Stimulated activated CD4-positive, alpha-beta T cell treated with anti-CD3 and anti-CD28 coated beads, Interleukin-4, amount 100 ng/mL, for 48 hours (primary cell): ENCODE measurements at regions not wholly inside any gene's neighbourhood (a gene's known extent, or its start where the extent isn't known, plus 50 kb on each side); places are given as distances from the start of the nearest gene placed in this dataset.

Source experiments
- DNase-seq, 2 donors: peaks; one replicate each; pipeline ENCODE4 v3.0.0-alpha.2; 2020; ENCODE audit warnings: low read depth in 2 of 2

DNA sequence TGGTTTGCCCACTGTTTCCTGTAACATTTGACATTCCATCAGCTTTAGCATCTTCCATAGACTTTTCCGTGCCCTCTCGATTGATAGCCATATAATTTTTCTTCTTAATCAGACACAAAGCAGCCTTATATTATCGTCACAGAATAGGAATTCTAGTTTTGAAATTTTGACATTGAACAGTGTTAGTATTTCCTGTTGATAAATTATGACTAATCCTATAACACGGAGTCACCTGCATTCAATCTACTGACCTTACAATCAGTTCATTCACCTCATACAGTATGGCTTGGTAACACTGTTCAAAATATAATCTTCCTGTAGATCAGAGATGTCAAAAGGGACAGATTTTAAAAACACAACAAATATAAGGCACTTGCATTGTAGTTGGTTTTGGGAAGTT, 423.7 kb downstream of the C3orf38 start:
- no peak for DNase-seq

- no peak for DNase-seq
Observed at GRCh38 chr3:88574146-88574545, 424.4 kb downstream of the C3orf38 start.

GRCh38 chr3:88584451-88584850, 434.7 kb downstream of the C3orf38 start:
- DNase-seq: no peak

- no peak for DNase-seq
Observed at GRCh38 chr3:88586121-88586640, 436.4 kb downstream of the C3orf38 start.

DNA sequence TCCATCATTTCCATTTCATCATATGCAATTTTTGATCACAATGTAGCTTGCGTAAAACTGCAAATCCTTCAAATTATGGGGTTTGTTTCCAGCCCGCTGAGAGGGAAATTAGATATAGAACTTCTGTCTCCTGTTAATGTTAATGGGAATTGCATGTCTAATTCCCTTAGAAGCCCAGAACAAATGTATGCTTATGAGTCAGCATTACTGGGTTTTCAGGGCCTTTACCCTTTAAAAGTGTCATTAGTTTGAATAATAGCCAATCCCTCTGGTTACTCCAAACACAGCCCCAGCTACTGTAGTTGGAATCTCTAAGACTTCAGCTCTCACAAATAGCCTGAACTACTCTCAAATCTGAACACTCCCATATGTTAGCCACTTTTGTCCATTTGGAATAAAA, 439.4 kb downstream of the C3orf38 start:
- DNase-seq: no peak

GRCh38 chr3:88595026-88595425, 445.3 kb downstream of the C3orf38 start:
- DNase-seq: no peak

DNA sequence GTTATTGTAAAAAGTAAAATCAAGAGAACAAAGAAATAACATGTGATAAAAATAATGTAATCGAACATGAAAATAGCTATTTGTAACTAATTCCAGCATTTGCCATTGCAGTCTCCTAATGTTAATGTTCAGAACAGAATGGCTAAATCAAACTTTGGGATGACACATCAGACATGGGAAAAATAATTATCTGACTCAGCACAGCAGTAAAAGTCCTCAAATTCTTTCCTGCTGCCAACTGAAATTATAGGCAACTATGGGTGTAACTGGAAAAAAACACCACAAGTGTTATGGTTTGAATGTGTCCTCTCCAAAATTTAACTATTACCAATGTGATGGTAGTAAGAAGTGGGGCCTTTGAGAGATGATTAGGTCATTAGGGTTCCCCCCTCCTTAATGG, 446.7 kb downstream of the C3orf38 start:
- no peak for DNase-seq

- no peak for DNase-seq
Observed at GRCh38 chr3:88610820-88611219, 461.1 kb downstream of the C3orf38 start.

GRCh38 chr3:88611826-88612326, 462.1 kb downstream of the C3orf38 start:
- no peak for DNase-seq

DNA sequence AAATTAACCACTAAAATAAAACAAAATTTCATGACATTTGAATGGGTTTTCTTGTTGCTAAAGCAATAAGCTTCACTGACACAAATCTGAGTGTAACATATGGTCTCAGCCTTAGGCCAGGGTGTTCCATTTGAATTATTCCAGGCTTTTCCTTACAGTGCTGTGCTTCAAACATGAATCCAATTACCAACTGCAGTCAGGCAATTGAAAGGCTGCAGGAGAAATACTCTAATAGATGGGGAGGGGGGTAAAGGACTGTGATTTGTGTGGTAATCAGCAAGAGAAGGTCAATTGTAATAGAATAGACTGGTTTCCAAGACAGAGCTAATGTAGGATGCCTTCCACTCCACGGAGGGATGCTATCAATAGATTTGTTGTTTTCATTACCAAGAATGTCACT, 466.7 kb downstream of the C3orf38 start:
- DNase-seq: no peak

DNA sequence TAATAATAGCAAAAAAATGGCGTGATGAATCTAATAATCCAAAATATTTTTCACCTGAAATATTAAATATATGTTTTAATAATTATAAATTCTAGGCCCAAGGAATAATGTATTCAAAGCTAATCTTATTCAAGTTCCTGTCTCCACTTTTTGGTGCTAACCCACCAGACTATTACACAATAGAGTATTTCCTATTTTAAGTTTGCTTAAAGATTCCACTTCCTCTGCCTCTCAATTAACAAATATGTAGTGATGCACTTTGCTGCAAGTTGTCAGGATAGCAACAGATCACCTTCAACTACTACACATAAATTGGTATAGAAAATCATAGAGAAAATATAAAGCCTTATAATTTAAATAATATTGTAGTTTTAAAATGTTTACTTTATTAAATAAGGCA, 467.5 kb downstream of the C3orf38 start:
- no peak for DNase-seq

DNA sequence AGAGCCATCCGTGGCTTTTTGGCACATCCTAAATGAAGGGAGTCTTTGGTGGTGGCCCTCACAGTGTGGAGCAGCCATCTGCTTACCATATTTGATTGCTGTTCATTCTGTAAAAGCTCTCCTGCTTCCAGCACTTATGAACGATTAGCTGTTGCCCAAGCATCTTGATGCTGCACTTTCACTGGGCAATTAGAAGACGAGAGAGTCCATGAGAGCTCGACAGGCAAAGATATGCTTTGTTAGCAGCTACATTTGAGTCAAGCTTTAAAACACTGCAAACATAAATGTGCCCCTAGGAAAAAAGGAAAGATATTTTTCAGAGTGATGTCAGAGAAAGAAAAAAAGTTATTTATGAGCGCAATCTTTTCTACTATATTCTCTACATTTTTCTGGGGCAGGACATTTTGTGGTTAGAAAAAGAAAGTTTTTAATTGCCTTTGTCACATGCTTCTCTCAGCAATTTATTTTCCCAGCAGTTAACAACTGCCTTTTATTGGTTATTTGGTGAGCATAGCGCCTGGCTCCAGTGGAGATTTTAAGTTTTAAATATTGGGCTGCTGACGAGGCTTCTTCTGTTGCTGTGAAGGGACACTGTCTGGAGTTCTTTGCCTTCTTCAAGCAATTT, 468.4 kb downstream of the C3orf38 start:
- DNase-seq: no peak

DNA sequence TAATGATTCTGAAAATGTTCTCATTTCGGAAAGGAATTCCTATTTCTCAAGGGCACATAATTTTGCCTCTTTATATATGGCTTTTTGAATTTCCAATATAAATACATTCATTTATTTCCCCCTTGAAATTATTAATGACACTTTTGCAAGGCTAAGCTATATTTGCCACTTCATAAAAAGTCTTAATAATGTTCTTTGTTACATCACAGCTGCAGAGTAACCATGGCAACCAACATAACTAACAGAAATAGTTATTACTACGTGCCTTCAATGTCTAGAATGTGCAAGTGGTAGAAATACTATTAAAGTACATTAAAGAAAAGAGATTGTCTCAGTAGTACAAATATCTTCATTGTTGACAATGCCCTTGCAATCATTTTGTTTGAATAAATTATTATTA, 471.8 kb downstream of the C3orf38 start:
- no peak for DNase-seq

DNA sequence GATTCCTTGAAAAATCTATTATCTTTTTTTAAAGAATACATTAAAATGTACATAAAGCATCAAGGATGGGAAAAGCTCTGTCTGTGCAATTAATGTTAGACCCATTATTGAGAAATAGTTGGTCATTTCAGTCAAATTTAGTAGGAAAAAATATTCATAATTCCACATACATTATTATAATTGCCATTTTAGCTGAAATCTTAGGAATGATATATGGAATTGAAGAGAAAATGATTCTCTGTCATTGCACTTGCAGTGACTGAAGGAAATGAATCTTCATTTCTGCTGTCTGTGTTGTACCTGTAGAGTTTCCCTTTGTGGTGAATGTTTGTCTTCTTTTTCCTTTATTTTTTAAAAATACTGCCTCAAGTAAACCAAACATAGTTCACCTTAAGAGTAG, 473.9 kb downstream of the C3orf38 start:
- no peak for DNase-seq

DNA sequence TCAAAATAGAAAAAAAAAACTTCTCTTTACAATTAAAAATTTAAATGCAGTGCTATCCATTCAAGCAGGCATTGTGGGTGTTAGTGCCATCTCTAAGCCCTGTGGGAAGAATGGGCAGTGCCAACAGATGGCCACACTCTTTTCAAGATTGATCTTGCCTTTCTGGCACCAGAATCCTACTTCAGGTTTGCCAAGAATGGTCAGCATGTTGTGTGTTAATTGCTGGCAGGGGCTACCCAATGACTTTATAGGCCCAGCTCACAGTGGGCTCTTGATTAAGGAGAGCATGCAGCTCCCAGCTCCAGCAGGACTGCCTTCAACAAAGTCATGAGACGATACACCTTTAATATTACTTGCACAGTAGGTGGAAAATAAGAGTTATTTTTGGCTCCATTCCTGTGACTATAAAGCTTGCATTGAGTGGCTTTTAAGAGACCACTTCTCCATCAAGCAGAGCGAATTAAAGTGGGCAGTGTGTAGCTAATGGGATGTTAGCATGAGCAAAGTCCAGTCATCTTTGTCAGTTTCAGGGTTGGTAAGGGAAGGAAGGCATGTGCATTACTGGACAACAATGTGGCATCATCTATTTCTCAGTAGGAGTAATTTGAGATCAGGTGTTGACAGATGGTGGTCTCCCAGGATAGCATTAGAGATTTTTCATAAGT, 476.8 kb downstream of the C3orf38 start:
- no peak for DNase-seq

GRCh38 chr3:88628901-88629300, 478.5 kb upstream of the EPHA3 start:
- no peak for DNase-seq

DNA sequence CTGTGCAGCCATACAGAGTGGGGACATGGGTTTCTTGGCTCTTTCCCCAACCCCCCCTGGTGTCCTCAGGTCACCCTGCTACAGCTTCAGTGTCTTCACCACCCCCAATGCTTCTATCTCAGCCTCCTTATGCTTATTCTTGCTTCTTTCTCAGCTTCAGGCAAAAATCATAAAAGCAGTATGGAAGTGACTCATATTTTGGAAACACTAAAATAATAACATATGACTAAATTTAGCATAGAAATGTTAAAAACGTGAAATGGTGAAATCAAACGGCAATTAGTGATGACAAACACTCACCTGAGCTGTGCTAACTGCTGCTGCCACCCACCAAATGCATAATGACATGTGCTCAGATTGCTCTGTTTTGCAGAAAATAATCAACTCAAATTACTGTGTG, 475.2 kb upstream of the EPHA3 start:
- no peak for DNase-seq

- DNase-seq: no peak
Observed at GRCh38 chr3:88640581-88640980, 466.8 kb upstream of the EPHA3 start.

DNA sequence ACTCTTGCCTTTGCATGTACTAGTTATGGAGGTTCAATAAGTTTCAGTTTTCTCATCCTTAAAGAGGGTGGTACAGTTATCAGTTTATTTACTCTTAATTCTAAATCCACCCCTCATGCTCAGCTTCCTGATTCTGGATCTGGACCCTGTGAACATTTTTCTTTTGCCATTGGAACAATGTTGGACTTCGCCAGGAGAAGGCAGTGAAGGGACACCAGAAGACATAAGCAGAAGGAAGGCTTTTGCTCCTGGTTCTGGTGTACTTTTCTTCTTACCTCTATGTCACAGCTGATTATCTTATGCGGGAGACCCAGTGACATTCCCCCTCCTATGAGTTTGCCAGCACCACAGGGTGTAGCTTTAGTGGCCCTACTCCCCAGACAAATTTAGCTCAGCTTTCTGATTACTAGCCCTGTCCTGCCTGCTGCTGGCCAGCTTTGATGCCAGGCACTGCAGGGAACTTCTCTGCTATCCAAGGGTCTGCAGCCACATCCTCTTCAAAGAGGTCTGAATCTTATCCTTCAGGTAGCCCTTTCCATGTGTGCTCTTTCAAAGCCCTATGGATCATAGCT, 466.3 kb upstream of the EPHA3 start:
- DNase-seq: no peak

DNA sequence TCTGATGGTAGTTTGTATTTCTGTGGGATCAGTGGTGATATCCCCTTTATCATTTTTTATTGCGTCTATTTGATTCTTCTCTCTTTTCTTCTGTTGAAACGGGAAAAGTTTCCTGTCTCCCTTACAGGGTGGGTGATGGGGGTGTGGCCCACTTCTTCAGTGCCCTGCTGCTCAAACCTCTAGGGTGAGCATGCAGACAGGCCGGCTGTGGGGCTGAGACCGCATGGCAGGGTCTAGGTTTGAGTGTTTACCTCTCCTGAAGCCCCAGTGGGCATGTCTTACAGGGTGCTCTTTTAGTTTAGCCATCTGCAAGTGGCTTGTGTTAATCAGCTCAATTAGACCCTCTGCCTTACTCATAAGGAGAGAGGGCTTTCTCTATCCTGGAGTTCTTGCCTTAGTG, 450.0 kb upstream of the EPHA3 start:
- DNase-seq: no peak

GRCh38 chr3:88661433-88661824, 446.0 kb upstream of the EPHA3 start:
- no peak for DNase-seq

DNA sequence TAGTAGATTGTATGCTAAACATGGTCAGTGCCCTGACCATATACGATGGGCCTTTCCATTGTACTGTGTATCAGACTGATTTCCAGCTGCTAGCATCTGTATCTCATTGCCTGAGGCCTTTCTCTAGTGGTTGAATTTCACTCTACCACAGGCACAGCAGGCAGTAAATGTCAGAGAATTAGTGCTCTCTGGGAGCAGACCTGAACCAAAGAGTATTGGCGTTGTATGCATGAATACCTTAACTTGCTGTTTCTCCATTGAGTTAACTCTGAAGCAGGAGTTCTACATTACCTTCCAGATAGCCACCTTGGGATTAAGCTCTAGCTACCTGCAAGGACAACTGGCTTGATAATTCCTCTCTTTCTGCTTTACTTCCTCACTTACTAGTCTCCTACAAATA, 439.2 kb upstream of the EPHA3 start:
- DNase-seq: no peak

GRCh38 chr3:88671573-88671972, 435.8 kb upstream of the EPHA3 start:
- DNase-seq: no peak
